ENCODE measurements at regions not wholly inside any gene's neighbourhood (a gene's known extent, or its start where the extent isn't known, plus 50 kb on each side); places are given as distances from the start of the nearest gene placed in this dataset.

GRCh38 chr13:104473936-104474335 is 1407.7 kb upstream of the SLC10A2 start:
- TF ChIP-seq POLR2AphosphoS5 (IDR thresholded peaks at IDR 0.05; ENCODE audit: borderline replicate concordance, low read depth, low read length), result no peak
- TF ChIP-seq FOXP2 (optimal IDR thresholded peaks at IDR 0.05; ENCODE audit: control extremely low read depth, extremely low read length, insufficient read depth), result no peak
- no peak for TF ChIP-seq EZH2 (IDR thresholded peaks at IDR 0.05)
- no peak for DNase-seq (ENCODE audit: low read depth, low spot score)
- no peak overlapping the region for H3K27ac ChIP-seq
- H3K36me3 ChIP-seq (ENCODE audit: insufficient read depth, low read length), result no peaks in the 10 kb centered on the region
- H3K9me3 ChIP-seq (ENCODE audit: low read depth, low read length), result no peaks in the 10 kb centered on the region
- no peak overlapping the region for H3K9ac ChIP-seq (ENCODE audit: insufficient read length)
- H3K4me3 ChIP-seq, result no peak overlapping the region

DNA sequence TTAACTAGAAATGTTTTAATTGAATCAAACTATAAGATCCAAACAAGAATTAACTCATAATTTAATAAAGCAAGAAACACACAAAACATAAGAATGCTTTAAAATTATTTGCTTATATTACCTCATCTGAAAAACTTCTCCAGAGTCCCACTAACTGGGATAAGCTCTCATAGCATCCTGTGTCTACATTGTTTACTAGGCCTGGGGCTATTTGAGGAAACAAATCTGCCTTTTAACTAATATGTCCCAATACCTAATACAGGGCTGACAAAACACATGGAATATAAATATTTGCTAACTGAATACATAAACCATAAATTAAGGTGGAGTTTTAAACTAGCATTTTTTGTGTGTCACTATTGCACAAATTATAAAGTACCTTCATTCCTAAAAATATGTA is 1399.8 kb upstream of the SLC10A2 start:
- DNase-seq (ENCODE audit: low read depth, low spot score), result no peak
- TF ChIP-seq EZH2 (IDR thresholded peaks at IDR 0.05), result no peak
- no peak for TF ChIP-seq POLR2AphosphoS5 (IDR thresholded peaks at IDR 0.05; ENCODE audit: borderline replicate concordance, low read depth, low read length)
- TF ChIP-seq FOXP2 (optimal IDR thresholded peaks at IDR 0.05; ENCODE audit: control extremely low read depth, extremely low read length, insufficient read depth), result no peak
- H3K27ac ChIP-seq, result no peak overlapping the region
- no peak overlapping the region for H3K4me3 ChIP-seq
- H3K9me3 ChIP-seq (ENCODE audit: low read depth, low read length), result no peaks in the 10 kb centered on the region
- H3K36me3 ChIP-seq (ENCODE audit: insufficient read depth, low read length), result no peaks in the 10 kb centered on the region
- no peak overlapping the region for H3K9ac ChIP-seq (ENCODE audit: insufficient read length)

DNA sequence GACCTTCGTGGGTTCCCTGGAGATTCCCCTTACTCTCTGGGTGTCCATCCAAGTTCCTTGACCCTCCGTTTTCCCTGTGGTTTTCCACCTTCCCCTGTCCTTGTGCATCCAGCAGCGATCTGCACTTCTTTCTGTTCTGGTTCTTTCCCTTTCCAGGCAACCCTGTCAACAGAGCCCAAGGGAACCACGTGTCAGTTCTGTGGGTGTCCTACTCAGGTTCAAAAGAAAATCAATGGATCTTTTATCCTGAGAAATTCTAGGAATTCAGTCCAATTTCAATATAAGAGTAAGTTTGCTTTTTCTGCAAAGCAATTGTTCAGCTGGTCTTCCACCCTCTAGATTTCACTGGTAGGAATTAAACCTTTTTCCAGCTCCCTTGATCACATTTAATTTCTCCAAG is 1394.8 kb upstream of the SLC10A2 start:
- Histone ChIP-seq H3K4me3 (no peak overlapping the region), H3K9me3 (ENCODE audit: low read depth, low read length) (no peaks in the 10 kb centered on the region), H3K9ac (ENCODE audit: insufficient read length) (no peak overlapping the region), H3K27ac (no peak overlapping the region), H3K36me3 (ENCODE audit: insufficient read depth, low read length) (no peaks in the 10 kb centered on the region)
- DNase-seq (ENCODE audit: low read depth, low spot score), result no peak
- no peak for TF ChIP-seq FOXP2 (optimal IDR thresholded peaks at IDR 0.05; ENCODE audit: control extremely low read depth, extremely low read length, insufficient read depth)
- no peak for TF ChIP-seq EZH2 (IDR thresholded peaks at IDR 0.05)
- TF ChIP-seq POLR2AphosphoS5 (IDR thresholded peaks at IDR 0.05; ENCODE audit: borderline replicate concordance, low read depth, low read length), result no peak

- H3K27ac ChIP-seq, result no peak overlapping the region
- H3K9ac ChIP-seq (ENCODE audit: insufficient read length), result no peak overlapping the region
- no peaks in the 10 kb centered on the region for H3K9me3 ChIP-seq (ENCODE audit: low read depth, low read length)
- no peaks in the 10 kb centered on the region for H3K36me3 ChIP-seq (ENCODE audit: insufficient read depth, low read length)
- DNase-seq (ENCODE audit: low read depth, low spot score), result no peak
- no peak overlapping the region for H3K4me3 ChIP-seq
- no peak for TF ChIP-seq POLR2AphosphoS5 (IDR thresholded peaks at IDR 0.05; ENCODE audit: borderline replicate concordance, low read depth, low read length)
- no peak for TF ChIP-seq FOXP2 (optimal IDR thresholded peaks at IDR 0.05; ENCODE audit: control extremely low read depth, extremely low read length, insufficient read depth)
- no peak for TF ChIP-seq EZH2 (IDR thresholded peaks at IDR 0.05)
Measured at GRCh38 chr13:104460554-104460953, 1394.3 kb upstream of the SLC10A2 start.

- Histone ChIP-seq H3K9me3 (ENCODE audit: low read depth, low read length) (no peaks in the 10 kb centered on the region), H3K4me3 (no peak overlapping the region), H3K36me3 (ENCODE audit: insufficient read depth, low read length) (no peaks in the 10 kb centered on the region), H3K27ac (no peak overlapping the region), H3K9ac (ENCODE audit: insufficient read length) (no peak overlapping the region)
- no peak for DNase-seq (ENCODE audit: low read depth, low spot score)
- TF ChIP-seq EZH2 (IDR thresholded peaks at IDR 0.05) (no peak), FOXP2 (optimal IDR thresholded peaks at IDR 0.05; ENCODE audit: control extremely low read depth, extremely low read length, insufficient read depth) (no peak), POLR2AphosphoS5 (IDR thresholded peaks at IDR 0.05; ENCODE audit: borderline replicate concordance, low read depth, low read length) (no peak)
Measured at GRCh38 chr13:104450006-104450405, 1383.8 kb upstream of the SLC10A2 start.

DNA sequence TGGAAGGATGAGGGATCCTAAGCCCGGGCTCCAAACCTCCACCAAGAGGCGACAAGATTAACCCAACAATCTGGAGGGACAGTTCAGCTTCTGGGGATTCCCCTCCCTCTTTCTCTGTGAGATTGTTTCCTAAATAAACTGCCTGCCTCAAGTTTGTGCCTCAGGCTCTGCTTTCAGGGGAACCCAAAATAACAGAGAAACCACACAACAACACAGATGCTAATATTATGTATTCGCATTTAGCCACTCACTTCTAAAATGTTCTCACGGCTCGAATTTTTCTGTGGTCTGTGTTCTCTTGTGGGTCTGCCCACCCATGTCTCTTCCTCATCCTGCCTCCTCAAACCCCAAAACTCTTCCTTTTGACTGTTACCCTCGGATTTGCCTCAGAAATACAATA is 1381.1 kb upstream of the SLC10A2 start:
- no peak for DNase-seq (ENCODE audit: low read depth, low spot score)
- Histone ChIP-seq H3K9ac (ENCODE audit: insufficient read length) (no peak overlapping the region), H3K36me3 (ENCODE audit: insufficient read depth, low read length) (no peaks in the 10 kb centered on the region), H3K9me3 (ENCODE audit: low read depth, low read length) (no peaks in the 10 kb centered on the region), H3K27ac (no peak overlapping the region), H3K4me3 (no peak overlapping the region)
- no peak for TF ChIP-seq EZH2 (IDR thresholded peaks at IDR 0.05)
- TF ChIP-seq FOXP2 (optimal IDR thresholded peaks at IDR 0.05; ENCODE audit: control extremely low read depth, extremely low read length, insufficient read depth), result no peak
- TF ChIP-seq POLR2AphosphoS5 (IDR thresholded peaks at IDR 0.05; ENCODE audit: borderline replicate concordance, low read depth, low read length), result no peak

DNA sequence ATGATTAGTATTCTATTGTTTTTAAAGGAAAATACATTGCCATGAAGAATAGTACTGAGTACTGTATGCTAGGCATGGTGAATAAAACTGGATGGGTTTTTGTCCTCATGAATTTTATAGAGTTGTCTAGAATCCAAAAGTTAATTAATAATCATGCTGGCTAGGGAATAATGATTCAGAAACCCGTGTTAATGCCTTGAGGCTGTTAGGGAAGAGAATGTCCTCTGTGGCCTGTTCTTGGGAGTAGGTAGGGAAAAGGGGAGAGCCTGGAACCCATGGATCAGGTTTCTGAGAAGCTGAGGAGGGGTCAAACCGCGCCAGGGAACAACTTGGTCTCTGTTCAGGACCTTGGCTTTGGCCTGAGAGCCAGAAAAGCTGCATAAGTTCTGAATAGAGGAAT is 1376.3 kb upstream of the SLC10A2 start:
- H3K27ac ChIP-seq, result no peak overlapping the region
- no peak overlapping the region for H3K9ac ChIP-seq (ENCODE audit: insufficient read length)
- H3K36me3 ChIP-seq (ENCODE audit: insufficient read depth, low read length), result no peaks in the 10 kb centered on the region
- DNase-seq (ENCODE audit: low read depth, low spot score), result no peak
- no peaks in the 10 kb centered on the region; the same call in 1 of the 2 replicates for H3K9me3 ChIP-seq (ENCODE audit: low read depth, low read length)
- TF ChIP-seq POLR2AphosphoS5 (IDR thresholded peaks at IDR 0.05; ENCODE audit: borderline replicate concordance, low read depth, low read length), result no peak
- no peak overlapping the region for H3K4me3 ChIP-seq

DNA sequence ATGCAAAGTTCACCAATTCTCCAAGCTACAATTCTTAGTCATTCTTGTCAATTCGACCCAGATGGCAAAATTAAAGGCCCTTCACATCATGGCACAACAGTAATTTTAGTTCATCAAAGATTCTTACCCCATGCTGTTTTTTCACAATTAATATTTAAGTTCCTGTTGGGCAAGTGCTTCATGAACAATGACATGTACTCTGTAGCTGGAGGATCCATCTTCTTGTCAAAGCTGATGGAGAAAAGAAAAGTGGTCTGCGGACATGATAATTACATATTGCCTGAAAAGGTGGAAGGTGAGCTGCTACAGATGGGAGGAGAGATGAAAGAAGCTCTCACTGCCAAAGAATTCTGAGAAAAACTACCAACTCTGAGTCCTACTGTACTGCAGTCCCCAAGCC is 1370.3 kb upstream of the SLC10A2 start:
- H3K9me3 ChIP-seq (ENCODE audit: low read depth, low read length), result no peaks in the 10 kb centered on the region; the same call in 1 of the 2 replicates
- TF ChIP-seq POLR2AphosphoS5 (IDR thresholded peaks at IDR 0.05; ENCODE audit: borderline replicate concordance, low read depth, low read length), result no peak
- no peak for TF ChIP-seq FOXP2 (optimal IDR thresholded peaks at IDR 0.05; ENCODE audit: control extremely low read depth, extremely low read length, insufficient read depth)
- no peak for TF ChIP-seq EZH2 (IDR thresholded peaks at IDR 0.05)
- H3K4me3 ChIP-seq, result no peak overlapping the region
- no peak for DNase-seq (ENCODE audit: low read depth, low spot score)
- H3K36me3 ChIP-seq (ENCODE audit: insufficient read depth, low read length), result no peaks in the 10 kb centered on the region
- no peak overlapping the region for H3K27ac ChIP-seq
- no peak overlapping the region for H3K9ac ChIP-seq (ENCODE audit: insufficient read length)

GRCh38 chr13:104431895-104432294 is 1365.7 kb upstream of the SLC10A2 start:
- Histone ChIP-seq H3K4me3 (no peak overlapping the region), H3K9ac (ENCODE audit: insufficient read length) (no peak overlapping the region), H3K27ac (no peak overlapping the region), H3K9me3 (ENCODE audit: low read depth, low read length) (no peaks in the 10 kb centered on the region), H3K36me3 (ENCODE audit: insufficient read depth, low read length) (no peaks in the 10 kb centered on the region)
- no peak for DNase-seq (ENCODE audit: low read depth, low spot score)
- no peak for TF ChIP-seq FOXP2 (optimal IDR thresholded peaks at IDR 0.05; ENCODE audit: control extremely low read depth, extremely low read length, insufficient read depth)
- no peak for TF ChIP-seq POLR2AphosphoS5 (IDR thresholded peaks at IDR 0.05; ENCODE audit: borderline replicate concordance, low read depth, low read length)
- TF ChIP-seq EZH2 (IDR thresholded peaks at IDR 0.05), result no peak

Measured in SK-N-MC (cell line).